Activated T-helper 2 cell treated with anti-CD3 and anti-CD28 coated beads, Interferon-gamma antibody, Interleukin-2, Interleukin-4, amounts not matched to agents 10 μg/mL and 5 μg/mL and 100 μg/mL, durations not matched to agents 14 hours and 24 hours and 36 hours (primary cell): ENCODE measurements at regions not wholly inside any gene's neighbourhood (a gene's known extent, or its start where the extent isn't known, plus 50 kb on each side); places are given as distances from the start of the nearest gene placed in this dataset.
"Not testable (repeated sequence)": the region's sequence is repeated elsewhere in the genome, so short reads cannot be mapped to it uniquely, and the experiment has no call there.

Experiments used
- DNase-seq: peaks from one replicate; pipeline ENCODE4 v3.0.0; 2021; ENCODE audit warnings: low spot score
- H3K27ac Mint-ChIP-seq: one replicate; pipeline ENCODE4 v1.8.0; 2021; ENCODE audit warnings: mixed read lengths
- H3K27me3 Mint-ChIP-seq: one replicate; pipeline ENCODE4 v1.8.0; 2021; ENCODE audit warnings: low read depth, mixed read lengths
- H3K36me3 Mint-ChIP-seq: one replicate; pipeline ENCODE4 v1.8.0; 2021; ENCODE audit warnings: low read depth, mixed read lengths
- H3K4me1 Mint-ChIP-seq: one replicate; pipeline ENCODE4 v1.8.0; 2021; ENCODE audit warnings: low read depth, mixed read lengths
- H3K4me3 Mint-ChIP-seq: one replicate; pipeline ENCODE4 v1.8.0; 2021; ENCODE audit warnings: low read depth, mild to moderate bottlenecking, moderate library complexity, mixed read lengths
- H3K9me3 Mint-ChIP-seq: one replicate; pipeline ENCODE4 v1.8.0; 2021; ENCODE audit warnings: mixed read lengths
- intact Hi-C: fragments of 100-400 bp; cut with micrococcal nuclease; formaldehyde crosslinking; loops from one replicate; pipeline ENCODE4 v1.15.1; 2023

DNA sequence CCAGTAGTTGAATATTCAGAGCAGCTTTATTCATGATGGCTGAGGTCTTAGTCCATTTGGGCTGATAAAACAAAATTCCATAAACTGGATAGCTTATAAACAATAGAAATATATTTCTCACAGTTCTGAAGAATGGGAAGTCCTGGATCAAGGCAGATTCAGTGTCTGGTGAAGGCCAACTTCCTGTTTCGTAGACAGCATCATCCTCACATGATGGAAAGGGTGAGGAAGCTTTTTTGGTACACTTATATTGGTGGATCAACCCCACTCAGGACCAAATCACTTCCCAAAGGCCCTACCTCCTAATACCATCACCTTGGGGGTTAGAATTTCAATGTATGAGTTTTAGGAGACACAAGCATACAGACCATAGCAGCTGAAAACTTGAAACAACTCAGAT is 224.2 kb downstream of the CYB561 start:
- H3K27me3 Mint-ChIP-seq = no peaks in the 10 kb centered on the region
- H3K4me3 Mint-ChIP-seq = no peak overlapping the region
- H3K27ac Mint-ChIP-seq = no peak overlapping the region
- H3K9me3 Mint-ChIP-seq = no peaks in the 10 kb centered on the region
- no peaks in the 10 kb centered on the region for H3K4me1 Mint-ChIP-seq
- H3K36me3 Mint-ChIP-seq = no peaks in the 10 kb centered on the region
- DNase-seq = no peak
- intact Hi-C loops = no loop called here

- Mint-ChIP-seq H3K4me1 (no peaks in the 10 kb centered on the region), H3K27me3 (no peaks in the 10 kb centered on the region), H3K4me3 (no peak overlapping the region), H3K36me3 (no peaks in the 10 kb centered on the region), H3K9me3 (no peaks in the 10 kb centered on the region), H3K27ac (no peak overlapping the region)
- DNase-seq = no peak
- intact Hi-C loops = no loop called here
Measured at GRCh38 chr17:63222655-63223054, 223.5 kb downstream of the CYB561 start.

DNA sequence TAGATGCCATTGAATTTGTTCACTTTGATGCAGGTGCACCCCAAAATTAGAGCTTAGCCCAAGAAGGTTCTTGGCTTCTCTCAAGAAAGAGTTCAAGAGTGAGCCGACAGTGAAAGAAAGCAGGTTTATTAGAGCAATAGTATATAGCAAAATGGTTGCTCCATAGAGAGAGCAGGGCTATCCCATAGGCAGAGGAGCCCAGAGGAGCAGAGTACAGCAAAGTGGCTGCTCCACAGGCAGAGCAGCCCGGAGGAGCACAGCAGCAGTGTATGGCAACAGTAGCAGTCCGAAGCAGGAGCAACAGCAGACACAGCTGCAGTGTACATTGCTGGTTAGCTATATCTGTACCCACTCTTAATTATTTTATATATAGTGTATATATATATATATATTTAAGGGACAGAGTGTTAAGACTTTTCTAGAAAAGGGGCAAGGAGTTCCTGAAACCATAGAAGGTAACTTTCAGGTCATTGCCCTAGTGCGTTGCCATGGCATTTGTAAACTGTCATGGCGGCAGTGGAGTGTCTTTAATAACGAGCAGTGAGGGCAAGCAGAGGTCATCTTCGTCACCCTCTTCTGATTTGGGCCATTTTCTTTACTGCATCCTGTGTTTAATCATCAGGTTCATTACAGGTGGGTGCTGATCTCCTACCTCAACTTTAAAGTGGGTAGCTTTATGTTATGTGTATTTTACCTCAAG is 222.7 kb downstream of the CYB561 start:
- DNase-seq = no peak
- H3K36me3 Mint-ChIP-seq = no peaks in the 10 kb centered on the region
- H3K4me1 Mint-ChIP-seq = no peaks in the 10 kb centered on the region
- intact Hi-C loops = no loop called here
- H3K27me3 Mint-ChIP-seq = no peaks in the 10 kb centered on the region
- no peak overlapping the region for H3K27ac Mint-ChIP-seq
- no peak overlapping the region for H3K4me3 Mint-ChIP-seq
- H3K9me3 Mint-ChIP-seq = no peaks in the 10 kb centered on the region

DNA sequence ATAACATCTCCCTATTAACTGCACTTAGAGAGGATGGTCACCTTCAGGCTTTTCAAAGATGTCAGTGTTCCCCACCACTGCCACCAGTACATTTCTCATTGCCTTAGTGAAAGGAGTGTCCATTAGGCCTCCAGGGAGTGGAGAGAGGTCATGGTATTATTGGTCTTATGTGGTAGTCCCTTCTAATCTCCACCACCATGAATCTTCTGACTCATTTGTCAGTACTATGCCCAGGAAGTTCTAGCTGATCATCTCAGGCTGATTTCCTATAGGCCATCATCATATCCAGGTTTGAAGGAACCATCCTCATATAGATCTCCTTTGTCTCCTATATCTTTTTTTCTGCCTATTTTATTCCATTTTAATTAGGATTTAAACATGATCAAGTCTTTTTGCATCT is 221.5 kb downstream of the CYB561 start:
- intact Hi-C loops = no loop called here
- no peaks in the 10 kb centered on the region for H3K4me1 Mint-ChIP-seq
- no peaks in the 10 kb centered on the region for H3K36me3 Mint-ChIP-seq
- no peak for DNase-seq
- no peaks in the 10 kb centered on the region for H3K9me3 Mint-ChIP-seq
- no peak overlapping the region for H3K4me3 Mint-ChIP-seq
- no peak overlapping the region for H3K27ac Mint-ChIP-seq
- H3K27me3 Mint-ChIP-seq = no peaks in the 10 kb centered on the region

DNA sequence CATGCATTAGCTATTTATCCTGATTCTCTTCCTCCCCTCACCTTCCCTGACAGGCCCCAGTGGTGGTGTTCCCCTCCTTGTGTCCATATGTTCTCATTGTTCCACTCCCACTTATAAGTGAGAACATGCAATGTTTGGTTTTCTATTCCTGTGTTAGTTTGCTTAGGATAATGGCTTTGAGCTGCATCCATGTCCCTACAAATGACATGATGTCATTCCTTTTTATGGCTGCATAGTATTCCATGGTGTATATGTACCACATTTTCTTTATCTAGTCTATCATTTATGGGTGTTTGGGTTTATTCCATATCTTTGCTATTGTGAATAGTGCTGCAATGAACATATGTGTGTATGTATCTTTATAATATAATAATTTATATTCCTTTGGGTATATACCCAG is 219.4 kb downstream of the CYB561 start:
- intact Hi-C loops, H3K36me3 Mint-ChIP-seq, H3K9me3 Mint-ChIP-seq, H3K27me3 Mint-ChIP-seq, H3K4me1 Mint-ChIP-seq, H3K27ac Mint-ChIP-seq, H3K4me3 Mint-ChIP-seq, DNase-seq: not testable (repeated sequence)

DNA sequence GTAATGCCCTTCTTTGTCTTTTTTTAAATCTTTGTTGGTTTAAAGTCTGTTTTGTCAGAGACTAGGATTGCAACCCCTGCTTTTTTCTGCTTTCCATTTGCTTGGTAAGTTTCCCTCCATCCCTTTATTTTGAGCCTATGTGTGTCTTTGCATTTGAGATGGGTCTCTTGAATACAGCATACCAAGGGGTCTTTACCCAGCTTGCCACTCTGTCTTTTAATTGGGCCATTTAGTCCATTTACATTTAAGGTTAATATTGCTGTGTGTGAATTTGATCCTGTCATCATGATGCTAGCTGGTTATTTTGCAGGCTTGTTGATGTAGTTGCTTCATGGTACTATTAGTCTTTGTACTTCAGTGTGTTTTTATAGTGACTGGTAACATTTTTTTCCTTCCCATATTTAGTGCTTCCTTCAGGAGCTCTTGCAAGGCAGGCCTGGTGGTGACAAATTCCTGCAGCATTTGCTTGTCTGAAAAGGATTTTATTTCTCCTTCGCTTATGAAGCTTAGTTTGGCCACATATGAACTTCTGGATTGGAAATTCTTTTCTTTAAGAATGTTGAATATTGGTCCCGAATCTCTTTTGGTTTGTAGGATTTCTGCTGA is 215.0 kb downstream of the CYB561 start:
- peaks cover 11% of the 10 kb centered on the region for H3K9me3 Mint-ChIP-seq
- H3K36me3 Mint-ChIP-seq, H3K4me3 Mint-ChIP-seq, H3K4me1 Mint-ChIP-seq, intact Hi-C loops, H3K27me3 Mint-ChIP-seq, H3K27ac Mint-ChIP-seq, DNase-seq: not testable (repeated sequence)

- DNase-seq = no peak
- Mint-ChIP-seq H3K4me1 (no peaks in the 10 kb centered on the region), H3K27ac (no peak overlapping the region), H3K27me3 (peaks cover 3% of the 10 kb centered on the region), H3K9me3 (peaks cover 11% of the 10 kb centered on the region), H3K4me3 (no peak overlapping the region), H3K36me3 (no peaks in the 10 kb centered on the region)
- intact Hi-C loops = no loop called here
Measured at GRCh38 chr17:63232565-63233310, 213.4 kb downstream of the CYB561 start.

DNA sequence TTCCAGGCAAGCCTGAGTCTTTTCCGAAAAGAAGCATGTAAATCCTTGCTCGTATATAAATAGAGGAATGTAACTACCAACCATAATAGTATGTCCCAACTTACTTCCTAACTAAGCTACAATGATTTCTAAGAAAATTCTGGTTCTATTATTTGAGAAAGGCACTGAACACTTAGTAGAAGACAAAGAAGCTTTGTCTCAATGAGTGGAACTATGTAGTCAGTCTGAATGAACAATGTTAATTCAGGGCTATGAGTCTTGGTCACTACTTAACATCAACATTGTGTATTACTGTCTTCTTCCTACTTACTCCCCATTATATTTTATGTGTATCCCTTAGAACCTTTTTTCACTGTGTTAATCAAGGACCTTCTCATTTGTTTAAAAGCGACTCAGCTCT is 206.0 kb downstream of the CYB561 start:
- H3K9me3 Mint-ChIP-seq = no peaks in the 10 kb centered on the region
- H3K4me1 Mint-ChIP-seq = no peaks in the 10 kb centered on the region
- no peak for DNase-seq
- H3K4me3 Mint-ChIP-seq = no peak overlapping the region
- intact Hi-C loops = no loop called here
- H3K27me3 Mint-ChIP-seq = peaks cover 3% of the 10 kb centered on the region
- H3K36me3 Mint-ChIP-seq = no peaks in the 10 kb centered on the region
- no peak overlapping the region for H3K27ac Mint-ChIP-seq

DNA sequence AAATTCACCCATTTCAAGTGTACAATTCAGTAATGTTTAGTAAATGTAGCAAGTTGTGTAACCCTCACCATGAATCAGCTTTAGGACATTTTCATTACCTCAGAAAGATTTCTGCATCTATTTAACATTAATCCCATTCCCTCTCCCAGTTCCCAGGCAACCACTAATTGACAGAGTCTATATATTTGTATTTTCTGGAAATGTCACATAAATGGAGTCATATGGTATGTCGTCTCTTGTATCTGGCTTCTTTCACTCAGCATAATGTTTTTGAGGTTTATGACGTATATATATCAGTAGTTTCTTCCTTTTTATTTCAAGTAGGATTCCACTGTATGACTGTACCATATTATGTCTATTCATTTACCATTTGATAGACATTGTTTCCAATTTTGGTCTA is 199.8 kb downstream of the CYB561 start:
- intact Hi-C loops = no loop called here
- no peaks in the 10 kb centered on the region for H3K36me3 Mint-ChIP-seq
- H3K27ac Mint-ChIP-seq = no peak overlapping the region
- peaks cover 11% of the 10 kb centered on the region for H3K27me3 Mint-ChIP-seq
- H3K4me3 Mint-ChIP-seq = no peak overlapping the region
- no peaks in the 10 kb centered on the region for H3K4me1 Mint-ChIP-seq
- no peaks in the 10 kb centered on the region for H3K9me3 Mint-ChIP-seq
- DNase-seq = no peak

GRCh38 chr17:63247706-63248105 is 198.4 kb downstream of the CYB561 start:
- no peaks in the 10 kb centered on the region for H3K9me3 Mint-ChIP-seq
- H3K27ac Mint-ChIP-seq = no peak overlapping the region
- no peaks in the 10 kb centered on the region for H3K4me1 Mint-ChIP-seq
- intact Hi-C loops = no loop called here
- no peaks in the 10 kb centered on the region for H3K36me3 Mint-ChIP-seq
- H3K4me3 Mint-ChIP-seq = no peak overlapping the region
- no peak for DNase-seq
- H3K27me3 Mint-ChIP-seq = peaks cover 16% of the 10 kb centered on the region

- Mint-ChIP-seq H3K4me3 (no peak overlapping the region), H3K27ac (no peak overlapping the region), H3K4me1 (no peaks in the 10 kb centered on the region), H3K36me3 (no peaks in the 10 kb centered on the region), H3K9me3 (no peaks in the 10 kb centered on the region), H3K27me3 (peaks cover 24% of the 10 kb centered on the region)
- intact Hi-C loops = no loop called here
- no peak for DNase-seq
Measured at GRCh38 chr17:63249256-63250004, 196.7 kb downstream of the CYB561 start.

GRCh38 chr17:63250830-63251229 is 195.3 kb downstream of the CYB561 start:
- no peak overlapping the region for H3K4me3 Mint-ChIP-seq
- H3K27me3 Mint-ChIP-seq = peaks cover 28% of the 10 kb centered on the region
- H3K27ac Mint-ChIP-seq = no peak overlapping the region
- H3K36me3 Mint-ChIP-seq = no peaks in the 10 kb centered on the region
- H3K4me1 Mint-ChIP-seq = no peaks in the 10 kb centered on the region
- DNase-seq = no peak
- intact Hi-C loops = no loop called here
- no peaks in the 10 kb centered on the region for H3K9me3 Mint-ChIP-seq

GRCh38 chr17:63258785-63259184 is 187.3 kb downstream of the CYB561 start:
- no peaks in the 10 kb centered on the region for H3K36me3 Mint-ChIP-seq
- H3K4me1 Mint-ChIP-seq = no peaks in the 10 kb centered on the region
- H3K4me3 Mint-ChIP-seq = no peak overlapping the region
- intact Hi-C loops = no loop called here
- H3K27ac Mint-ChIP-seq = no peak overlapping the region
- H3K9me3 Mint-ChIP-seq = peaks cover 4% of the 10 kb centered on the region
- peaks cover 7% of the 10 kb centered on the region for H3K27me3 Mint-ChIP-seq
- DNase-seq = no peak
